Left ventricle myocardium inferior (tissue), 1 donor: ENCODE measurements at regions not wholly inside any gene's neighbourhood (a gene's known extent, or its start where the extent isn't known, plus 50 kb on each side); places are given as distances from the start of the nearest gene placed in this dataset.
A peak's percentile ranks its signal among the peaks of the same experiment; 100 is the strongest.

ENCODE experiments used
- DNase-seq: peaks from one replicate; pipeline ENCODE4 v3.0.0-alpha.2; 2020
- H3K27ac ChIP-seq: fragments of 200-600 bp; replicated peaks from 2 replicates; pipeline ENCODE4 v1.8.0; 2021
- H3K27me3 ChIP-seq: fragments of 200-600 bp; 2 replicates; pipeline ENCODE4 v1.8.0; 2021; ENCODE audit warnings: low read depth
- H3K36me3 ChIP-seq: fragments of 200-600 bp; 2 replicates; pipeline ENCODE4 v1.8.0; 2021
- H3K4me1 ChIP-seq: fragments of 200-600 bp; 2 replicates; pipeline ENCODE4 v1.8.0; 2021
- H3K4me3 ChIP-seq: fragments of 200-600 bp; 2 replicates; pipeline ENCODE4 v1.8.0; 2021; ENCODE audit warnings: mild to moderate bottlenecking, moderate library complexity
- H3K9me3 ChIP-seq: fragments of 200-600 bp; replicated peaks from 2 replicates; pipeline ENCODE4 v1.8.0; 2021
- intact Hi-C: fragments of 100-400 bp; cut with micrococcal nuclease; formaldehyde crosslinking; loops from one replicate; pipeline ENCODE4 v1.11.0; 2022
- TF ChIP-seq, protein P1 (sequence below): fragments of 200-600 bp; IDR thresholded peaks from 2 replicates; pipeline ENCODE4 v1.8.0; 2021; ENCODE audit warnings: antibody characterized with exemption, mild to moderate bottlenecking, borderline replicate concordance
- donor health status: DM: no; HTN: yes; CAD: no; lungs with severe emphysema.

DNA sequence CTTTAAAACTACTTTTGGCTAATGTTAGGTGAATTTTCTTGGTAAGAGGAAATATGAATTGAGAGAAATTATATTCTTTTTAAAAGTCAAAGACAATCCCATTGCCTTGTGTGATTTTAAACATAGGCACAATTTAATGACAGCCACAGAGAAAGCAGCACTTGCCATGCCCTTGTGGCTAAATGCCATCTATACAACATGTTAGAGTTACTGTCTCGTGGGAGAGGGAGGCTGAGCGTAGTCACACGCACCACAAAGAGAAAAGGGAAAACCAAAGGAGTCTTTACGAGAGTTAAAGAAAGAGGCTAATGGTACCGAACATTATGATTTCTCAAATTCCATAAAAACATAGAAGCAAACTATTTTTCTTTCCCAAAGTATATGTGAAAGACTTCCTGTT lies 537.9 kb downstream of the PTPRC start:
- DNase-seq, result no peak
- H3K4me1 ChIP-seq, result peaks cover 11% of the 10 kb centered on the region
- H3K4me3 ChIP-seq, result no peak overlapping the region
- TF ChIP-seq, protein P1, sequence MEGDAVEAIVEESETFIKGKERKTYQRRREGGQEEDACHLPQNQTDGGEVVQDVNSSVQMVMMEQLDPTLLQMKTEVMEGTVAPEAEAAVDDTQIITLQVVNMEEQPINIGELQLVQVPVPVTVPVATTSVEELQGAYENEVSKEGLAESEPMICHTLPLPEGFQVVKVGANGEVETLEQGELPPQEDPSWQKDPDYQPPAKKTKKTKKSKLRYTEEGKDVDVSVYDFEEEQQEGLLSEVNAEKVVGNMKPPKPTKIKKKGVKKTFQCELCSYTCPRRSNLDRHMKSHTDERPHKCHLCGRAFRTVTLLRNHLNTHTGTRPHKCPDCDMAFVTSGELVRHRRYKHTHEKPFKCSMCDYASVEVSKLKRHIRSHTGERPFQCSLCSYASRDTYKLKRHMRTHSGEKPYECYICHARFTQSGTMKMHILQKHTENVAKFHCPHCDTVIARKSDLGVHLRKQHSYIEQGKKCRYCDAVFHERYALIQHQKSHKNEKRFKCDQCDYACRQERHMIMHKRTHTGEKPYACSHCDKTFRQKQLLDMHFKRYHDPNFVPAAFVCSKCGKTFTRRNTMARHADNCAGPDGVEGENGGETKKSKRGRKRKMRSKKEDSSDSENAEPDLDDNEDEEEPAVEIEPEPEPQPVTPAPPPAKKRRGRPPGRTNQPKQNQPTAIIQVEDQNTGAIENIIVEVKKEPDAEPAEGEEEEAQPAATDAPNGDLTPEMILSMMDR, result no peak
- no peaks in the 10 kb centered on the region for H3K36me3 ChIP-seq
- no peak overlapping the region for H3K27ac ChIP-seq
- H3K9me3 ChIP-seq, result no peaks in the 10 kb centered on the region
- H3K27me3 ChIP-seq, result no peaks in the 10 kb centered on the region
- intact Hi-C loops, result no loop called here

DNA sequence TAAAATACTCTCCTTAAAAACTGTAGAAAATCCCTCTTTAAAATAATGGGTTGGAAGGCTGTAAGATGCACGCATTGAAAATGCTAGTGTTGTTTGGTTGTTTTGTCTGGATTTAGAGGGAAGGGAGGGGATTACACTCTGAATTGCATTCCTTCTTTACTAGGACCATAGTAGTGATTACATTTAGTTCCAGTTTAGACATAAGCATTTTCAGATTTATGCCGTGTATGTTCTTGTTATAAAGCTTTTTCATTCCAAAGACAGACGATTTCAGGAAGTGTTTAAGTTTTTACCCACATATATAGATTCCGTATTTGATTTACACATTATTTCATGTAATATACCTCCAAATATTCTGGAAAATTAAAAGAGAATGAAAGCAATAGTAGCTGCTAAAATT lies 538.4 kb downstream of the PTPRC start:
- H3K4me1 ChIP-seq, result peaks cover 16% of the 10 kb centered on the region
- TF ChIP-seq, protein P1, result no peak
- H3K9me3 ChIP-seq, result no peaks in the 10 kb centered on the region
- H3K36me3 ChIP-seq, result no peaks in the 10 kb centered on the region
- H3K27ac ChIP-seq, result no peak overlapping the region
- H3K4me3 ChIP-seq, result no peak overlapping the region
- intact Hi-C loops, result no loop called here
- DNase-seq, result no peak
- no peaks in the 10 kb centered on the region for H3K27me3 ChIP-seq

DNA sequence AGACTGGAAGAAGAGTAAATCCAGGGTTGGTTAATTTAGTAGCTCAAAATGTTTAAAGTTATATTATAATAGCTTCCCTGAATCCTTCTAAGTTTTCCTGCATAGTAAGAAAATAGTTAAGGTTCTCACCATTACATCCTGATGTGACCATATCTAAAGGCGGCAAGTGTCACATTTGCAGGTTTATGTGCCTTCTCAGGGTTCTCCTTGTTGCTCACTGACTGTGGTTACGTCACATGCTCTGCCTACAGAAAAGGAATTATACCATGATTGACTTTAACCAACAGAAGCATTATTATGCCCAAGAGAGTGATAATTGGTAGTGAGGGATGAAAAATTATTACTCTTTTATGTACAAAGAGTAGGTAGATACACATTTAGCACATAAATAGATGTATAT lies 539.8 kb downstream of the PTPRC start:
- Histone ChIP-seq H3K4me3 (no peak overlapping the region), H3K27ac (no peak overlapping the region), H3K27me3 (no peaks in the 10 kb centered on the region), H3K36me3 (no peaks in the 10 kb centered on the region), H3K4me1 (peaks cover 22% of the 10 kb centered on the region), H3K9me3 (no peaks in the 10 kb centered on the region)
- no peak for DNase-seq
- TF ChIP-seq, protein P1, result no peak
- intact Hi-C loops, result no loop called here

DNA sequence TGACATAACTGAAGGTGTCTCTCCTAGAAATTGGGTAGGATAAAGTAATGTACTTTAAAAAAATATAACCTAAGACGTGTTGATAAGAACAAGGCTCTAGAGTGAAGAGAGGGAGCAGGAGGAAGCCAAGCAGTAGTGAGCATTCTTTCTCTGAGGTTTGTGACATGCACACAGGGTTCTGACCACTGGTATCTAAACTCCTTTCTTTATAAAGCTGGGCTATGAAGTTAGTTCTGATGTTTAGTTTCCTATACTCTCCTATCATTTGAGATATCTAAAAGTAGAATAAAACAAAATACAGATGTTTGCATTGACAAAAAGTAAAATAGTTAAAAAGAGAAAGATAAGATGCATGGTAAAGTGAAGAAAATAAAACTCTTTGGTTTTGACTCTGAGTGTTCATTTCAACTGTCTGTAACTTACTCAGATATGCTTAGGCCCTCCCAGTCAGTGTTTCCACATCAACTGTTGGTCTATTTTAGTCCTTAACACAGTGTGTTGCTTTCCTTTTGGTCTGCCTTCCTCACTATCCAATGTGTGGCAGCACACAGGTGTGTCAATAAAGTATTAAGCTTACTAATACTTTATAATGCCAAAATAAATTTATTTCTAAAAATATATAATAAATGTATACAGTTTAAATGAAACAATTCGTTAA lies 543.5 kb downstream of the PTPRC start:
- no peak for DNase-seq
- intact Hi-C loops, result no loop called here
- Histone ChIP-seq H3K27me3 (no peaks in the 10 kb centered on the region), H3K4me3 (no peak overlapping the region), H3K4me1 (peaks cover 22% of the 10 kb centered on the region), H3K27ac (peak overlapping the region; percentile 12), H3K9me3 (no peaks in the 10 kb centered on the region), H3K36me3 (no peaks in the 10 kb centered on the region)
- TF ChIP-seq, protein P1, result no peak

DNA sequence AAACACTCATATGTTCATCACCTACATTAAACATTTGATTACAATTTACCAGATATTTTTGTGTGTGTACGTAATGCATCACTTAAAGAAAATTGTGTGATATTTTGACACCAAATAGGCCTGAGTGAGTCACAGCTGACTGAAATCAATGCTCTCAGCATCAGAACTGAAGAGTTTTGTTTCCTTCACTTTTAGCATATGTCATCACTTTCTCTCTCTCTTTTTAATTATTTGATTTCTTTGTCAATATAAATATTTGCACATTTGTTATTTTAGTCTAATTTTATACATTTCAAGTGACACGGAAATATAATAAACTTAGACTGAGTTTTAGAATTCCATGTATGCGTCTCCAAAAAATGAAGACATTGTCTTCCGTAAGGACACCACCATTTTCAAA lies 545.3 kb downstream of the PTPRC start:
- no peaks in the 10 kb centered on the region for H3K36me3 ChIP-seq
- peaks cover 22% of the 10 kb centered on the region for H3K4me1 ChIP-seq
- no peak for DNase-seq
- TF ChIP-seq, protein P1, result no peak
- no peaks in the 10 kb centered on the region for H3K27me3 ChIP-seq
- H3K9me3 ChIP-seq, result no peaks in the 10 kb centered on the region
- H3K4me3 ChIP-seq, result no peak overlapping the region
- no peak overlapping the region for H3K27ac ChIP-seq
- intact Hi-C loops, result no loop called here
